Activated T-cell treated with anti-CD3 and anti-CD28 coated beads, Interleukin-2, amount 50 U/mL, for 72 hours (primary cell): ENCODE measurements at regions not wholly inside any gene's neighbourhood (a gene's known extent, or its start where the extent isn't known, plus 50 kb on each side); places are given as distances from the start of the nearest gene placed in this dataset.

Experiments
- ATAC-seq, 2 donors: fragments of 150-1000 bp; cut with Tn5 transposase; replicated peaks in 1 of 2; 2 replicates each; pipeline ENCODE4 v1.10.0; 2021; ENCODE audit warnings: moderate library complexity in 2 of 2, mild to moderate bottlenecking in 1 of 2
- DNase-seq, 2 donors: peaks; one replicate each; pipeline ENCODE4 v3.0.0; 2021 to 2022; ENCODE audit warnings: mixed read lengths in 1 of 2
- H3K27ac Mint-ChIP-seq: one replicate; pipeline ENCODE4 v1.8.0; 2022; ENCODE audit warnings: mild to moderate bottlenecking, moderate library complexity, mixed read lengths
- H3K27me3 Mint-ChIP-seq: one replicate; pipeline ENCODE4 v1.8.0; 2022; ENCODE audit warnings: low read depth, mixed read lengths
- H3K36me3 Mint-ChIP-seq, 2 donors: one replicate each; pipeline ENCODE4 v1.8.0; 2022; ENCODE audit warnings: mixed read lengths in 2 of 2, mild to moderate bottlenecking in 1 of 2; ENCODE audit not compliant: insufficient read depth in 2 of 2
- H3K4me1 Mint-ChIP-seq: one replicate; pipeline ENCODE4 v1.8.0; 2022; ENCODE audit warnings: low read depth, mixed read lengths
- H3K4me3 Mint-ChIP-seq, 2 donors: one replicate each; pipeline ENCODE4 v1.8.0; 2022; ENCODE audit warnings: mild to moderate bottlenecking in 2 of 2, mixed read lengths in 2 of 2, moderate library complexity in 2 of 2
- H3K9me3 Mint-ChIP-seq, 2 donors: one replicate each; pipeline ENCODE4 v1.8.0; 2022; ENCODE audit warnings: mixed read lengths in 2 of 2

DNA sequence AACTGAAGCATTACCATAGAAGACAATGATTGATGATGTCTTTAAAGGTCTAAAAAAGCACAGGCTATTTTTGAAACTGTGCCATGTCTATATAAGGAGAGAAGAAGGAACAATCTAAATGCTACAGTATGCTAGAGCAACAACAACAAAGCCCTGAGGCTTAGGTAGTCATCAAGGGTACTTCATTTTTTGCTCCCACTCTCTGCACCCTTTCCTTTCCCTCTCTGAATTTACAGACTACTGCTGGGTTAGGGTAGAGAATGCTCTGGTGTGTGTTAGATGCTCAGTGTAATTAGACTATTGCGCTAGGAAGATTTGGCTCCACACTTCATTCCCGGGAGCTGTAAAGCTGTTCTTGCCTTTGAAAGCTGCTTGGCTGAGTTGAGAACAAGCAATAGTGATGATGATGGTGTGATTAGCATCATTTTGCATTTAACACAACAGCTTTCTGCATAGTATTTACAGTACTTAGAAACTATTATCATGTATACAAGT lies 1262.5 kb upstream of the CITED2 start:
- no peak for DNase-seq
- ATAC-seq: no peak
- H3K27me3 Mint-ChIP-seq: no peaks in the 10 kb centered on the region
- no peaks in the 10 kb centered on the region for H3K9me3 Mint-ChIP-seq
- no peak overlapping the region for H3K27ac Mint-ChIP-seq
- no peaks in the 10 kb centered on the region for H3K36me3 Mint-ChIP-seq
- H3K4me3 Mint-ChIP-seq: no peak overlapping the region
- no peaks in the 10 kb centered on the region for H3K4me1 Mint-ChIP-seq

DNA sequence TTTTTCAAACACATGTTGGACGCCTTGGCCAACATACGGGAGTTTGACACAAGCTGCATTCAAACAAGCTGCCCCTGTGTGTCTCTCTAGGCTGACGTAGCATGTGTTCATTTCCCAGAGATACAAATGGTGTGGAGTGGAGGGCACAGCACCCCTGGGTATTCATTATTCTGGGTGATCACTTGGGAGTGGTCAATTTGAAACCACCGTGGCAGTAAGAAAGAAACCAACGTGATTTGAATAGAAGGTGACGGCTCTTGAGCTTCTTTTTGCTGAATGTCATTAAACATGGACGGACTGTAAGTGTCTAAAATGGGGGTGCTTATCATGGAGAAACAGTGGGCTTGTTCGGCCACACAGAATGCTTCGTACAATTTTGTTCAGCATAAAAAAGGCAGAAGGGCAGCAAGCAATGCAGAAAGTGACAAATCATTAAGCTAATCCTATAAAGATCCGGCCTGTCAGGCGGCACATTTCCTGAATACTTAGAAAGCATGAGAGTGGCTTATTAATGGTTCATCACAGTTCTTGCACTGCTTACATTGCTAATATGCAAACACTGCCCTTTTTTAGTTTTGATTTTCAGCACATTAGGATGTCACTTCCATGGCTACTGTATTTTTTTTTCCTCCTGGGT lies 1261.9 kb upstream of the CITED2 start:
- no peaks in the 10 kb centered on the region for H3K36me3 Mint-ChIP-seq
- H3K4me1 Mint-ChIP-seq: no peaks in the 10 kb centered on the region
- no peaks in the 10 kb centered on the region for H3K27me3 Mint-ChIP-seq
- H3K4me3 Mint-ChIP-seq: no peak overlapping the region
- no peaks in the 10 kb centered on the region for H3K9me3 Mint-ChIP-seq
- no peak for DNase-seq
- no peak overlapping the region for H3K27ac Mint-ChIP-seq
- ATAC-seq: no peak

DNA sequence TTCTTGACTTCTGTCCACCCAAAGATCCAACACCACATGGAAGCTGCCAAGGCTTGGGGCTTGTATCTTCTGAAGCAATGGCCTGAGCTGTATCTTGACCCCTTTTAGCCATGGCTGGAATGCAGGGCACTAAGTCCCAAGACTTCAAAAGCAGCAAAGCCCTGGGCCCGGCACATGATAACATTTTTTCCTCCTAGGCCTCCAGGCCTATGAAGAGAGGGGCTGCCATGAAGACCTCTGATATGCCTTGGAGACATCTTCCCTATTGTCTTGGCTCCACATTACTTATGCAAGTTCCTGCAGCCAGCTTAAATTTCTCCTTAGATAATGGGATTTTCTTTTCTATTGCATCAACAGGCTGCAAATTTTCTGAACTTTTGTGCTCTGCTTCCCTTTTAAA lies 1252.6 kb upstream of the CITED2 start:
- Mint-ChIP-seq H3K4me1 (no peaks in the 10 kb centered on the region), H3K9me3 (peaks cover 11 to 12% of the 10 kb centered on the region in 2 donors), H3K4me3 (no peak overlapping the region), H3K27me3 (peaks cover 7% of the 10 kb centered on the region), H3K36me3 (peaks cover 9% of the 10 kb centered on the region in 2 donors), H3K27ac (no peak overlapping the region)
- DNase-seq (no peak), ATAC-seq (no peak)

DNA sequence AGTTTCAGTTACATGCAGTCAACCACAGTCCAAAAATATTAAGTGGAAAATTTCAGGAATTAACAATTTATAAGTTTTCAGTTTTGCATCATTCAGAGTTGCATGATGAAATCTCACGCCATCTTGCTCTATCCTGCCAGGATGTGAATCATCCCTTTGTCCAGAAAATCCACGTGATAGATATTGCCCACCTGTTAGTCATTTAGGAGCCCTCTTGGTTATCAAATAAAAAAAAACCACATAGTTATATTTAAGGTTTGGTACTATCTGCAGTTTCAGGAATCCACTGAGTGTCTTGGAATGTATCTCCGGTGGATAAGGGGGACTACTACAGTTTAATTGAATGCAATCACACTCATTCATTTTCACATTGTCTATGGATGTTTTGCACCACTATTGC lies 1249.0 kb upstream of the CITED2 start:
- Mint-ChIP-seq H3K27ac (no peak overlapping the region), H3K4me1 (no peaks in the 10 kb centered on the region), H3K36me3 (peaks cover 9% of the 10 kb centered on the region in 2 donors), H3K9me3 (peaks cover 12% of the 10 kb centered on the region in 2 donors), H3K27me3 (peaks cover 15% of the 10 kb centered on the region), H3K4me3 (no peak overlapping the region)
- DNase-seq: no peak
- no peak for ATAC-seq

DNA sequence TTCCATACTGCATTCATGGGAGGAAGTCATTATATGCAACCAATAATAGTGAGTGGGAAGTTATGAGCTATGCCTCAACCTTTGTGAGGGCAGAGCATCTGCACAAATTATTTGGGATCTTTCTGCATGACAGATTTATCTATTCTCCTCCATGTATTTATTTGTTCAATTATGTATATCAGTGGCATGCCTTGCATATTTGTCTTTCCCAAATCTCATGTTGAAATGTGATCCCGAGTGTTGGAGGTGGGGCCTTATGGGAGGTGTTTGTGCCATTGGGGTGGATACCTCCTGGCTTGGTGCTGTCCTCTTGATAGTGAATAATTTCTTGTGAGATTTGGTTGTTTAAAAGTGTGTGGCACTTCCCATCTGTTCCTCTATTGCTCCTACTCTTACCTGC lies 1246.0 kb upstream of the CITED2 start:
- no peak overlapping the region for H3K4me3 Mint-ChIP-seq
- no peaks in the 10 kb centered on the region for H3K4me1 Mint-ChIP-seq
- peaks cover 15% of the 10 kb centered on the region for H3K27me3 Mint-ChIP-seq
- no peak overlapping the region for H3K27ac Mint-ChIP-seq
- peaks cover 0 to 1% of the 10 kb centered on the region in 2 donors for H3K36me3 Mint-ChIP-seq
- peaks cover 1 to 5% of the 10 kb centered on the region in 2 donors for H3K9me3 Mint-ChIP-seq
- DNase-seq (no peak), ATAC-seq (no peak)

DNA sequence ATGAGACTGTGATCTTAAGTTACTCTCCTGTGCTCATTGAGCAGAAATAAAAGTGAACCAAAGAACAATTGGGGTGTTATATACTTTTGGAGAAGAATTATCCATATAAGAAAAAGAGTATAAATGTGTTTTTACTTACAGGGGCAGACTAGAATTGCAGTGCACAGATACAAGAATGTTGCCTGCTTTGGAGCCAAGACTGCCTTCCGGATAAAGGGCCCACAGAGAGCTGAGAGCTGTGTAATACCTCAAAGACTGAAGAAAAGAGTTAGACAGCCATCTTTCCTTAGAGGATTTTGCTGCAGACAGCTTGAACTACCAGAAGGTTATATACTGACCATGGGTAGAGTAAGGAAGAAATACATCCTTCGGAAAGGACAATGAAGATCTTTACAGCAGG lies 1235.5 kb upstream of the CITED2 start:
- Mint-ChIP-seq H3K9me3 (no peaks in the 10 kb centered on the region), H3K4me1 (no peaks in the 10 kb centered on the region), H3K4me3 (no peak overlapping the region), H3K27me3 (no peaks in the 10 kb centered on the region), H3K36me3 (no peaks in the 10 kb centered on the region), H3K27ac (no peak overlapping the region)
- DNase-seq (no peak), ATAC-seq (no peak)

DNA sequence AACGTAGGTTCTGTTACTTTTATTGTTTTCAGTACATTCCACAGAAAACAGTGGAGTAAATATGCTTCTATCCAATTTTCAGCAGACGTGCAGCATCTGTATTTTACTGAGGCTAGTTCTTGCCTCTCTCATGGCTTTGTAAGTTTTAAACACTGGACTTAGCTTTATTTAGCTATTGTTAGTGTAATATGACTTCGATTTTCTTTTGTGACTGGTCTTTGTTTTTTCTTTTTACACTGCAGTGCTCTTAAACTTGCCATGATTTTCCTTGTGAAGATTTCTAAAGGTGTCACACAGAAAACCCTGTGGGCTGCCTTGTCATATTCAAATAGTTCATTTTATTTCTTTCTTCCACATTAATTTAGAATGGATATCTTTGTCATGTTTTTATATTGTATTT lies 1234.9 kb upstream of the CITED2 start:
- DNase-seq: no peak
- no peaks in the 10 kb centered on the region for H3K36me3 Mint-ChIP-seq
- no peaks in the 10 kb centered on the region for H3K27me3 Mint-ChIP-seq
- no peak overlapping the region for H3K27ac Mint-ChIP-seq
- no peaks in the 10 kb centered on the region for H3K4me1 Mint-ChIP-seq
- H3K9me3 Mint-ChIP-seq: no peaks in the 10 kb centered on the region
- no peak overlapping the region for H3K4me3 Mint-ChIP-seq
- no peak for ATAC-seq

DNA sequence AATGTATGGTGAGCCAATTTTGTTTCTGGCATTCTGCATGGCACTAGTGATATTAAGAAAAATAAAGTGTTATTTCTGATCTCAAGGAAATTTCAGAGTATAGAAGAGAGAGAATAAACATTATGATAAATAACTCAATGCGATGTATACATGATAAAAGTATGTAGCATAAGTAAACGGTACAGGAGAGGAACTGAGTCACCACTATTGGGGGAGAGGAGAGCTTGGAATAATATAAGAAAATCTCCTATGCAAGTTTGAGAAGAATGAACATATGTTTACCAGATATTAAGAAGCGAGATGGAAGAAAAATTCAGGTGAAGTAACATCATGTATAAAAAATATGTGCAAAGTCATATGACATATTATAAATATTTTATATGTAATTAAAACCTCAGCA lies 1230.3 kb upstream of the CITED2 start:
- Mint-ChIP-seq H3K4me3 (no peak overlapping the region), H3K36me3 (no peaks in the 10 kb centered on the region), H3K9me3 (no peaks in the 10 kb centered on the region), H3K4me1 (no peaks in the 10 kb centered on the region), H3K27ac (no peak overlapping the region), H3K27me3 (peaks cover 10% of the 10 kb centered on the region)
- DNase-seq: no peak
- no peak for ATAC-seq

DNA sequence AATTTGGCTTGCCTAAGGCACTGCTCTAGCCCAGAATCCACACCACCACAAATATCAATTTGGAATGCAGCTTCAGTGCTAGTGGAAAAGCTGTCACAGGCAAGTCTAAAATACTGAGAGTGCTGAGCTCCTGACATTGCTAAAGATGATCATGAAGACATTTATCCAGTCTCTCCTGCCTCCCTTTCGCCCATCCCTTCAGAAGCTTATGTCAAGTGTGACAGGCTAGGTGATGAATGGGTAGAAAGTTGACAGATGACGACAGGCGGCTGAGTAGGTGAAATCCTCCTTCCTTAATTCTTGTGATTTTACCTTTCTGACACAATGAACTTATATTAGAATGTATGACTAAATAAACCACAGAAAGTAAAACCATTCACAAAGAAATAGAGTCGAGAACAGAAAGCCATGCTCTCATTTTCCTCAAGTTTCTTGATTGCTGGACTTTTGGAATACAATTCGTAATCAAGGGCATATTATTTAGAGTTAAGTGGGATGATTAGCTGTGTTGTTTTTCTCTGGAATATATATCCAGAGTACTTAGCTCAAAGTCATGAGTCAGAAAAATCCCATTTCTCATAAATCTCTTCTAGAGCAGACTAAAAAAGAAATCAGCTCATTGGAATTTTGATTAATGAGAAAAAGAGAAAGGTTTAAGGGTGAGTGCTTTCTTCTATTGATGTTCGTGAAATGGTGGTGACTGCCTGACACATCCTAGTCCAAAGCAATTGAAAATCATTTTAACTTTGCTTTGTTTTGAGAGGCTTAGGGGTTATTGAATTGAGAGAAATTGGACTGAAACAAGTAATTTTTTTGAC lies 1228.2 kb upstream of the CITED2 start:
- Mint-ChIP-seq H3K9me3 (peaks cover 0 to 5% of the 10 kb centered on the region in 2 donors), H3K27me3 (peaks cover 10% of the 10 kb centered on the region), H3K36me3 (no peaks in the 10 kb centered on the region), H3K27ac (no peak overlapping the region), H3K4me1 (no peaks in the 10 kb centered on the region), H3K4me3 (no peak overlapping the region)
- DNase-seq (no peak), ATAC-seq (no peak)

DNA sequence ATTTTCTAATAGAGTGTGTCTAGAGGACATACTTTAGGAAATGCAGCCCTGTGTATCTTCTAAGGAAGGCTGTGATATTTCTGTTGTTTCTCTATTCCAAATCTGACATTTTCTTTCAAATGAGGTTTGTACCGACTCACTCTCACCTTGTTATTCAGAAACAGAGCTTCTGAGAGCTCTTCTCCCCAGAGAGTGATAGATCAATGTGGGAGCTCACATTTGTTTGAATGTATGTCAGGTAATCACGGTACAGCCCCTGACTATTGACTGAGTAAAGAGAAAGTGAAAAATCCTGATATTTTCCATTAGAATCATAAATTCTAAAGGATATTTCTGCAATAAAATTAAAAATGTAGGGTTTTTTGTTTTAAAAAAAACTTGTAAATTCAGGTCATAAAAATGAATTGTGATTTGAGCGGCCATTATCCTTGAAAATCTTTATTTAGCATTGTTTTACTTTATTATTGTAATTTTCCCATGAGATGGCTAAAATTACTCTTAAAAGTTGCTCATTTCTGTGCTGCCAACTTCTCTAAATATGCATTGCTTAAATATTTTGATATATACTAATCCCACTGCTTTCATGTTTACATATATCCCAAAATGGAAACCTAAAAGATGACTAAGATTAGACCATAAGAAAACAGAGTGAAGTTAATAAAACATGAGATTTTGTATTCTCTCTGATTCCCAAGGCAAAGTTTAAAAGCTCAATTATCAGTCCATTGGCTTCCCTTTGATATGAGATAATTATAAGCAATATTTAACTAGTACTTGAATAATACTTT lies 1226.8 kb upstream of the CITED2 start:
- Mint-ChIP-seq H3K4me1 (peaks cover 10% of the 10 kb centered on the region), H3K27ac (no peak overlapping the region), H3K9me3 (peaks cover 0 to 5% of the 10 kb centered on the region in 2 donors), H3K27me3 (peaks cover 10% of the 10 kb centered on the region), H3K36me3 (no peaks in the 10 kb centered on the region), H3K4me3 (no peak overlapping the region)
- DNase-seq (no peak), ATAC-seq (no peak)

DNA sequence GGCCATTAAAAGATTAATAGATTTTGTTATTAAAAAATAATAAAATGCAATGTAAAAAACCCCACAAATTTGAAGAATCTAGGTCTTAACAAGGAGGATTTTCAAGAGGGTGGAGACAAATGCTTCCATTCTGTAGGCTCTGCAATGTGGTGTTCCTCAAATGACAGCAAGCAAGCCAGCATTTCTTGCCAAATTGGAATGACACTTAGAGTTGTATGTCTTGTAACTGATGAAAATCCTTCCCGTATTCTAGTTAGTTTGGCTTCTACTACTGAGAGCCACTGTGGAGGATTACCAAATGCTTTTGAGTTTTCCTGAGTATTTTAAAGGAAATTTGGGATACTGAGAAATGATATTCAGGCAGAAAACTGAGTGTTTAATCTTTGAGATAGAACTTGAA lies 1225.5 kb upstream of the CITED2 start:
- peaks cover 0 to 5% of the 10 kb centered on the region in 2 donors for H3K9me3 Mint-ChIP-seq
- DNase-seq: no peak
- H3K4me1 Mint-ChIP-seq: peaks cover 10% of the 10 kb centered on the region
- H3K27ac Mint-ChIP-seq: no peak overlapping the region
- H3K36me3 Mint-ChIP-seq: no peaks in the 10 kb centered on the region
- peaks cover 23% of the 10 kb centered on the region for H3K27me3 Mint-ChIP-seq
- no peak overlapping the region for H3K4me3 Mint-ChIP-seq
- no peak for ATAC-seq

DNA sequence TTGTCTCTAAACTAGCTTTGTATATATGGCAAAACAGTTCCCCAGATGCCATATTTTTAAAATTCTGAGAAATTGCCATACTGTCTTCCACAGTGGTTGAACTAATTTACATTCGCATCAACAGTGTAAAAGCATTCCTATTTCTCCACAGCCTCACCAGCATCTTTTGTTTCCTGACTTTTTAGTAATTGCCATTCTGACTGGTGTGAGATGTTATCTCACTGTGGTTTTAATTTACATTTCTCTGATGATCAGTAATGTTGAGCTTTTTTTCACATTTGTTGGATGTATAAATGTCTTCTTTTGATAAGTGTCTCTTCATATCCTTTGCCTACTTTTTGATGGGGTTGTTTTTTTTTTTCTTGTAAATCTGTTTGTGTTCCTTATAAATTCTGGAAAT lies 1222.7 kb upstream of the CITED2 start:
- ATAC-seq: no peak
- no peak overlapping the region for H3K4me3 Mint-ChIP-seq

DNA sequence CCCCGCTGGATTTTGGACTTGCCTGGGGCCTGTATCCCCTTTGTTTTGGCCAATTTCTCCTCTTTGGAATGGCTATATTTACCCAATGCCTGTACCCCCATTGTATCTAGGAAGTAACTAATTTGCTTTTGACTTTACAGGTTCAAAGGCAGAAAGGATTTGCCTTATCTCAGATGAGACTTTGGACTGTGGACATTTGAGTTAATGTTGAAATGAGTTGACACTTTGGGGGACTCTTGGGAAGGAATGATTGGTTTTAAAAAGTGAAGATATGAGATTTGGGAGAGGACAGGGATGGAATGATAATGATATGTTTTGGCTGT lies 1220.3 kb upstream of the CITED2 start:
- H3K4me3 Mint-ChIP-seq: no peak overlapping the region
- peaks cover 0 to 3% of the 10 kb centered on the region in 2 donors for H3K36me3 Mint-ChIP-seq
- no peak for ATAC-seq
- peaks cover 0 to 11% of the 10 kb centered on the region in 2 donors for H3K9me3 Mint-ChIP-seq
- peaks cover 10% of the 10 kb centered on the region for H3K4me1 Mint-ChIP-seq
- no peak for DNase-seq
- no peak overlapping the region for H3K27ac Mint-ChIP-seq
- H3K27me3 Mint-ChIP-seq: peaks cover 24% of the 10 kb centered on the region

More for the DNA sequence above, 1222.7 kb upstream of the CITED2 start:
- Mint-ChIP-seq H3K27me3 (peaks cover 30% of the 10 kb centered on the region), H3K27ac (no peak overlapping the region), H3K9me3 (peaks cover 0 to 11% of the 10 kb centered on the region in 2 donors), H3K4me1 (peaks cover 10% of the 10 kb centered on the region), H3K36me3 (peaks cover 0 to 3% of the 10 kb centered on the region in 2 donors)
- DNase-seq: no peak
